Spleen (tissue), 11 donors: ENCODE measurements at regions not wholly inside any gene's neighbourhood (a gene's known extent, or its start where the extent isn't known, plus 50 kb on each side); places are given as distances from the start of the nearest gene placed in this dataset.

Source experiments
- DNase-seq: peaks from one replicate; pipeline ENCODE4 v3.0.0-alpha.2; 2020
- H3K27ac ChIP-seq, 8 donors: fragments of 200-600 bp; sonication (generic) in 7 of 8; 1 replicate in 4 of 8; 2 replicates in 4 of 8; pipeline versions ENCODE4 v1.5.0 to v1.8.0; 2016 to 2021; ENCODE audit warnings: inconsistent platforms in 4 of 8, mild to moderate bottlenecking in 4 of 8, moderate library complexity in 1 of 8
- H3K27me3 ChIP-seq, 7 donors: fragments of 200-600 bp; sonication (generic) in 6 of 7; replicated peaks in 1 of 7; 1 replicate in 4 of 7; 2 replicates in 3 of 7; pipeline versions ENCODE4 v1.5.0 to v1.8.0; 2016 to 2021; ENCODE audit warnings: inconsistent platforms in 3 of 7, mild to moderate bottlenecking in 1 of 7
- H3K36me3 ChIP-seq, 6 donors: fragments of 200-600 bp; sonication (generic) in 5 of 6; 1 replicate in 4 of 6; 2 replicates in 2 of 6; pipeline versions ENCODE4 v1.5.0 to v1.8.0; 2016 to 2021; ENCODE audit warnings: inconsistent platforms in 2 of 6
- H3K4me1 ChIP-seq, 6 donors: fragments of 200-600 bp; sonication (generic) in 5 of 6; 1 replicate in 3 of 6; 2 replicates in 3 of 6; pipeline versions ENCODE4 v1.5.0 to v1.8.0; 2016 to 2021; ENCODE audit warnings: inconsistent platforms in 3 of 6
- H3K4me3 ChIP-seq, 8 donors: fragments of 200-600 bp; sonication (generic) in 7 of 8; 1 replicate in 4 of 8; 2 replicates in 4 of 8; pipeline versions ENCODE4 v1.5.0 to v1.8.0; 2016 to 2021; ENCODE audit warnings: inconsistent platforms in 4 of 8, mild to moderate bottlenecking in 4 of 8, moderate library complexity in 2 of 8
- H3K9me3 ChIP-seq, 8 donors: fragments of 200-600 bp; sonication (generic) in 7 of 8; 1 replicate in 4 of 8; 2 replicates in 4 of 8; pipeline versions ENCODE4 v1.5.0 to v1.8.0; 2016 to 2021; ENCODE audit warnings: inconsistent platforms in 4 of 8
- POLR2A ChIP-seq, 3 donors: fragments of 450-650 bp; IDR thresholded peaks; one replicate each; pipeline ENCODE4 v1.5.1; 2017; ENCODE audit warnings: antibody characterized with exemption in 3 of 3, mild to moderate bottlenecking in 1 of 3
- POLR2AphosphoS5 ChIP-seq, 3 donors: sonication (generic); formaldehyde crosslinking; IDR thresholded peaks; one replicate each; pipeline ENCODE4 v1.5.1; 2017; ENCODE audit warnings: antibody characterized with exemption in 3 of 3
- WGBS, 5 donors: extraction: QIAGEN DNeasy Blood & Tissue Kit in 3 of 5; methylation state at CpG; one replicate each; pipeline versions ENCODE4 v1.1.5 to v1.1.7; 2013 to 2018; 5-methylcytosine and 5-hydroxymethylcytosine counted together
- intact Hi-C: fragments of 100-400 bp; cut with DNase I; formaldehyde crosslinking; loops from one replicate; pipeline ENCODE4 v1.15.0; 2023; ENCODE audit warnings: low total_unique reads
- TF ChIP-seq, protein P1 (sequence below), 11 experiments: fragments of 200-600 bp in 7 of 11; fragments of 450-650 bp in 4 of 11; sonication (generic) in 4 of 11; IDR thresholded peaks in 8 of 11; conservative IDR thresholded peaks in 3 of 11; 1 replicate in 7 of 11; 2 replicates in 4 of 11; pipeline versions ENCODE4 v1.4.0 to v1.8.0; 2016 to 2021; ENCODE audit warnings: antibody characterized with exemption in 11 of 11, inconsistent platforms in 4 of 11, mild to moderate bottlenecking in 1 of 11
- donor health status: healthy with polysubstance abuse.
- donor health status: DM: no; HTN: no; CAD: no; lungs with moderate emphysema.
- donor health status: DM: no; HTN: no; CAD: no.
- donor health status: Bipolar disorder and iron deficiency.
- donor health status: healthy.
- donor health status: DM: no; HTN: no; CAD: no.
- donor health status: DM: yes; HTN: yes; CAD: no.

DNA sequence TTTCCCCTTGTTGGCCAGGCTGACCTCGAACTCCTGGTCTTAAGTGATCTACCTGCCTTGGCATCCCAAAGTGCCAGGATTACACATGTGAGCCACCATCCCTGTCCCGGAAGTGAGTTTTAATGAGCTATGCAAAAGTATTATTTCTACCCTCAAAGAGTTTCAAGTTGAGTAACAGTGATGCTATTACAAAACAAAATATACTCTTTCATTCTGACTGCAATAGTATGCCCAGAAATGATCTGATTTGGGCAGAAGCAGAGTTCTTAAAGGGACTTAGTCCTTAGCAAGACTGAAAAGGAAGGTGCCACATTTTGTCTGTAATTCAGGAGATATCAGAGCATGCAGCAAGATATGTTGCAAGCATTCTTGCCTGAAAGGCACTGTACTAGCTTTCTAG lies 375.4 kb downstream of the NUF2 start:
- no peak overlapping the region for H3K27ac ChIP-seq
- TF ChIP-seq POLR2AphosphoS5 (IDR thresholded peaks at IDR 0.05) (no peak), POLR2A (IDR thresholded peaks at IDR 0.05) (no peak)
- TF ChIP-seq, protein P1, sequence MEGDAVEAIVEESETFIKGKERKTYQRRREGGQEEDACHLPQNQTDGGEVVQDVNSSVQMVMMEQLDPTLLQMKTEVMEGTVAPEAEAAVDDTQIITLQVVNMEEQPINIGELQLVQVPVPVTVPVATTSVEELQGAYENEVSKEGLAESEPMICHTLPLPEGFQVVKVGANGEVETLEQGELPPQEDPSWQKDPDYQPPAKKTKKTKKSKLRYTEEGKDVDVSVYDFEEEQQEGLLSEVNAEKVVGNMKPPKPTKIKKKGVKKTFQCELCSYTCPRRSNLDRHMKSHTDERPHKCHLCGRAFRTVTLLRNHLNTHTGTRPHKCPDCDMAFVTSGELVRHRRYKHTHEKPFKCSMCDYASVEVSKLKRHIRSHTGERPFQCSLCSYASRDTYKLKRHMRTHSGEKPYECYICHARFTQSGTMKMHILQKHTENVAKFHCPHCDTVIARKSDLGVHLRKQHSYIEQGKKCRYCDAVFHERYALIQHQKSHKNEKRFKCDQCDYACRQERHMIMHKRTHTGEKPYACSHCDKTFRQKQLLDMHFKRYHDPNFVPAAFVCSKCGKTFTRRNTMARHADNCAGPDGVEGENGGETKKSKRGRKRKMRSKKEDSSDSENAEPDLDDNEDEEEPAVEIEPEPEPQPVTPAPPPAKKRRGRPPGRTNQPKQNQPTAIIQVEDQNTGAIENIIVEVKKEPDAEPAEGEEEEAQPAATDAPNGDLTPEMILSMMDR (IDR thresholded peaks at IDR 0.05 in 8 of 11, conservative IDR thresholded peaks at IDR 0.05 in 3 of 11): no peak
- no peak overlapping the region for H3K4me3 ChIP-seq
- intact Hi-C loops: no loop called here
- WGBS, 5 donors: 24 to 65% (median 46%) methylated on average over 2 of the region's 2 CpGs
- DNase-seq: no peak
- H3K27me3 ChIP-seq: no peaks in the 10 kb centered on the region
- no peaks in the 10 kb centered on the region for H3K4me1 ChIP-seq
- H3K9me3 ChIP-seq: peaks cover 0 to 4% (median 0%) of the 10 kb centered on the region in 8 donors
- H3K36me3 ChIP-seq: no peaks in the 10 kb centered on the region

DNA sequence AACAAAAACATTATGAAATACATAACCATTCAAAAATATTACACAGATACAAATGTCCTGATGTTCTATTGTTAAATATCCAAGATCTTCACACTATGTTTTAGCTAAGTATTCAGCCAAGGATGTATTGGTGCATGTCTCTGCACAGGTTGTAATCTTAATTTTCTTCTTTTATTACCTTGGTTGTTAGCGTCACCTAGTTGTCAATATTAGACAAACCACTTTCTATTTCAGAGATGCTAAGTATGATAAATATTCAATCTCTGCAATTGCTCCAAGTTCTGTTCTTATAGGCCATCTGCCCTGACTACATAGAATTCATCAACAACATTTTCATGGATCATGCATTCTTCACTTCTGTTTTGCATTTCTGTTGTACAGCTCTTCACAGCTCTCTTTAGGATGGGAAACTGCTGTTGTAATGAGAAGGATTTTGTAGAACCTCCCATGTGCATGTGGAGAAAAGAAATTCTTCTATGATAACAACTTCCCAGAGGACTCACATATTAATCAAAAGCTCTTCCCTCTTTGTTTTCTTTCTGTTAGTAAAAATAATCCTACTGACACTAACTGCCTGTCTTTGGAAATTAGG lies 380.1 kb downstream of the NUF2 start:
- H3K4me3 ChIP-seq: no peak overlapping the region
- no peak for TF ChIP-seq POLR2A (IDR thresholded peaks at IDR 0.05)
- TF ChIP-seq, protein P1 (IDR thresholded peaks at IDR 0.05 in 8 of 11, conservative IDR thresholded peaks at IDR 0.05 in 3 of 11): no peak
- TF ChIP-seq POLR2AphosphoS5 (IDR thresholded peaks at IDR 0.05): no peak
- H3K27ac ChIP-seq: no peak overlapping the region
- H3K9me3 ChIP-seq: no peaks in the 10 kb centered on the region
- 72 to 90% (median 88%) methylated on average over 1 of the region's 1 CpG for WGBS, 5 donors
- no peaks in the 10 kb centered on the region for H3K36me3 ChIP-seq
- no peak for DNase-seq
- H3K27me3 ChIP-seq: no peaks in the 10 kb centered on the region
- no peaks in the 10 kb centered on the region for H3K4me1 ChIP-seq
- intact Hi-C loops: no loop called here

DNA sequence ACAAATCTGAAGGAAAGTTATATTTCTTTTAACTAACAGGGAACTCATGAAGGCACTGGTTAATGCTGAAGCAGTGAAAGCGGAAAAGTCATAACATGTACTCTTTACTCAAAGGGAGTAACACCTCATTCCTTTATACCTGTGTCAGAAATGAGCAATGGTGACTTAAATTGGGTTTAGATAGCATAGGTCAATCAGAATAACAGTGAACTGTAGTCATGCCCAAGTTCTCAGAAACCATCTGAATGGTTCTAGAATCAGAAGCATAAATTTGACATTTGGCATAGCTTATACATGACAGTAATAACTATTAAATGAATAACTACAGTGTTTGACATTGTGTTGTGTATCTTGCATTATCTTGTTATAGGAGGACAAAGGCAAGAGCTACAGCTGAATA lies 382.0 kb downstream of the NUF2 start:
- Histone ChIP-seq H3K27ac (no peak overlapping the region), H3K4me3 (no peak overlapping the region), H3K4me1 (no peaks in the 10 kb centered on the region), H3K27me3 (no peaks in the 10 kb centered on the region), H3K9me3 (no peaks in the 10 kb centered on the region), H3K36me3 (no peaks in the 10 kb centered on the region)
- WGBS, 5 donors: 78 to 95% (median 89%) methylated on average over 1 of the region's 1 CpG
- TF ChIP-seq POLR2AphosphoS5 (IDR thresholded peaks at IDR 0.05): no peak
- no peak for TF ChIP-seq POLR2A (IDR thresholded peaks at IDR 0.05)
- TF ChIP-seq, protein P1 (IDR thresholded peaks at IDR 0.05 in 8 of 11, conservative IDR thresholded peaks at IDR 0.05 in 3 of 11): no peak
- intact Hi-C loops: no loop called here
- no peak for DNase-seq

DNA sequence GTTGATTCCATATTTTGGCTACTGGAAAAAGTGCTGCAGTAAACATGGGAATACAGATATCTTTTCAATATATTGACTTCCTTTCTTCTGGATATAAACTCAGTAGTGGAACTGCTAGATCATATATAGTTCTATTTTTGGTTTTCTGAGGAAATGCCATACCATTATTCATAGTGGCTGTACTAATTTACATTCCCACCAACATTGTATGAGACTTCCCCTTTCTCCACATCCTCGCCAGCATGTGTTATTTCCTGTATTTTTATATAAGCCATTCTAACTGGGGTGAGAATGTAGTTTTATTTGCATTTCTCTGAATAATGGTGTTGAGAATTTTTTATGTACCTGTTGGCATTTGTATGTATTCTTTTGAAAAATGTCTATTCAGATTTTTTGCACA lies 385.2 kb downstream of the NUF2 start:
- Histone ChIP-seq H3K4me3 (no peak overlapping the region), H3K4me1 (no peaks in the 10 kb centered on the region), H3K36me3 (no peaks in the 10 kb centered on the region), H3K9me3 (peaks cover 0 to 2% (median 0%) of the 10 kb centered on the region in 8 donors), H3K27me3 (no peaks in the 10 kb centered on the region), H3K27ac (no peak overlapping the region)
- 7 to 24% (median 10%) methylated on average over 1 of the region's 1 CpG for WGBS, 5 donors
- intact Hi-C loops: no loop called here
- no peak for DNase-seq
- TF ChIP-seq, protein P1 (IDR thresholded peaks at IDR 0.05 in 8 of 11, conservative IDR thresholded peaks at IDR 0.05 in 3 of 11): no peak
- no peak for TF ChIP-seq POLR2A (IDR thresholded peaks at IDR 0.05)
- TF ChIP-seq POLR2AphosphoS5 (IDR thresholded peaks at IDR 0.05): no peak
